ENCODE measurements at regions not wholly inside any gene's neighbourhood (a gene's known extent, or its start where the extent isn't known, plus 50 kb on each side); places are given as distances from the start of the nearest gene placed in this dataset.

- DNase-seq = no peak
- Histone ChIP-seq H3K4me3 (peak overlapping the region in 1 of 8 donors; percentile 46), H3K9me3 (peaks cover 0 to 6% (median 0%) of the 10 kb centered on the region in 8 donors), H3K27ac (no peak overlapping the region), H3K36me3 (no peaks in the 10 kb centered on the region), H3K27me3 (replicated peaks in 1 of 7) (no peaks in the 10 kb centered on the region), H3K4me1 (no peaks in the 10 kb centered on the region)
- WGBS, 5 donors = 61 to 81% (median 78%) methylated on average over 4 of the region's 4 CpGs
- intact Hi-C loops (cut with DNase I; ENCODE audit: low total_unique reads) = no loop called here
- TF ChIP-seq CTCF (IDR thresholded peaks at IDR 0.05 in 8 of 11, conservative IDR thresholded peaks at IDR 0.05 in 3 of 11) (no peak), POLR2A (IDR thresholded peaks at IDR 0.05) (no peak), POLR2AphosphoS5 (IDR thresholded peaks at IDR 0.05) (no peak)
Observed at GRCh38 chr6:114997813-114998292, 655.0 kb upstream of the HS3ST5 start.

- no peak for DNase-seq
- no peaks in the 10 kb centered on the region for H3K4me1 ChIP-seq
- no peak overlapping the region for H3K4me3 ChIP-seq
- peaks cover 0 to 6% (median 0%) of the 10 kb centered on the region in 8 donors for H3K9me3 ChIP-seq
- intact Hi-C loops (cut with DNase I; ENCODE audit: low total_unique reads) = no loop called here
- no peak for TF ChIP-seq CTCF (IDR thresholded peaks at IDR 0.05 in 8 of 11, conservative IDR thresholded peaks at IDR 0.05 in 3 of 11)
- no peak for TF ChIP-seq POLR2AphosphoS5 (IDR thresholded peaks at IDR 0.05)
- H3K27me3 ChIP-seq (replicated peaks in 1 of 7) = no peaks in the 10 kb centered on the region
- H3K36me3 ChIP-seq = no peaks in the 10 kb centered on the region
- no peak overlapping the region for H3K27ac ChIP-seq
Observed at GRCh38 chr6:114995526-114995925, 652.7 kb upstream of the HS3ST5 start.

GRCh38 chr6:114989279-114989964 lies 646.6 kb upstream of the HS3ST5 start:
- Histone ChIP-seq H3K27me3 (replicated peaks in 1 of 7) (no peaks in the 10 kb centered on the region), H3K36me3 (no peaks in the 10 kb centered on the region), H3K9me3 (no peaks in the 10 kb centered on the region), H3K27ac (no peak overlapping the region), H3K4me1 (no peaks in the 10 kb centered on the region), H3K4me3 (no peak overlapping the region)
- no peak for DNase-seq
- WGBS, 5 donors = 59 to 79% (median 68%) methylated on average over 5 of the region's 5 CpGs
- TF ChIP-seq CTCF (IDR thresholded peaks at IDR 0.05 in 8 of 11, conservative IDR thresholded peaks at IDR 0.05 in 3 of 11) = no peak
- TF ChIP-seq POLR2AphosphoS5 (IDR thresholded peaks at IDR 0.05) = no peak
- TF ChIP-seq POLR2A (IDR thresholded peaks at IDR 0.05) = no peak
- intact Hi-C loops (cut with DNase I; ENCODE audit: low total_unique reads) = no loop called here

GRCh38 chr6:114987281-114987680 lies 644.5 kb upstream of the HS3ST5 start:
- WGBS, 5 donors = 49 to 54% (median 51%) methylated on average over 2 of the region's 2 CpGs
- Histone ChIP-seq H3K36me3 (no peaks in the 10 kb centered on the region), H3K4me1 (no peaks in the 10 kb centered on the region), H3K27me3 (replicated peaks in 1 of 7) (no peaks in the 10 kb centered on the region), H3K9me3 (no peaks in the 10 kb centered on the region), H3K27ac (no peak overlapping the region), H3K4me3 (no peak overlapping the region)
- intact Hi-C loops (cut with DNase I; ENCODE audit: low total_unique reads) = no loop called here
- TF ChIP-seq POLR2A (IDR thresholded peaks at IDR 0.05) (no peak), CTCF (IDR thresholded peaks at IDR 0.05 in 8 of 11, conservative IDR thresholded peaks at IDR 0.05 in 3 of 11) (no peak), POLR2AphosphoS5 (IDR thresholded peaks at IDR 0.05) (no peak)
- no peak for DNase-seq
